Transverse colon (tissue), 3 donors: ENCODE measurements at regions not wholly inside any gene's neighbourhood (a gene's known extent, or its start where the extent isn't known, plus 50 kb on each side); places are given as distances from the start of the nearest gene placed in this dataset.

Experiments used
- CTCF ChIP-seq, 5 experiments: fragments of 200-600 bp in 3 of 5; fragments of 450-650 bp in 2 of 5; sonication (generic) in 3 of 5; IDR thresholded peaks; 1 replicate in 2 of 5; 2 replicates in 3 of 5; pipeline ENCODE4 v1.5.1; 2016 to 2017; ENCODE audit warnings: antibody characterized with exemption in 5 of 5, inconsistent platforms in 3 of 5, mild to moderate bottlenecking in 2 of 5, moderate library complexity in 1 of 5
- EP300 ChIP-seq: sonication (generic); formaldehyde crosslinking; IDR thresholded peaks from one replicate; pipeline ENCODE4 v1.6.1; 2017; ENCODE audit warnings: antibody characterized with exemption, low read depth

- TF ChIP-seq CTCF (IDR thresholded peaks at IDR 0.05): no peak
- TF ChIP-seq EP300: no peak
Measured at GRCh38 chr17:71447644-71448043, 673.2 kb upstream of the SOX9 start.
